Mammary epithelial cell (primary cell): ENCODE measurements at regions not wholly inside any gene's neighbourhood (a gene's known extent, or its start where the extent isn't known, plus 50 kb on each side); places are given as distances from the start of the nearest gene placed in this dataset.

Source experiments
- CTCF ChIP-seq, 2 donors: IDR thresholded peaks in 1 of 2; conservative IDR thresholded peaks in 1 of 2; 2 replicates each; pipeline ENCODE4 v1.5.1; 2011 to 2012; ENCODE audit warnings: inconsistent platforms in 2 of 2, low read length in 2 of 2, mild to moderate bottlenecking in 2 of 2, control low read depth in 1 of 2, low read depth in 1 of 2; ENCODE audit not compliant: insufficient read depth in 1 of 2; ENCODE audit errors: extremely low read depth in 1 of 2
- EZH2 ChIP-seq: IDR thresholded peaks from 2 replicates; pipeline ENCODE4 v1.6.1; 2012; ENCODE audit warnings: low read length, inconsistent platforms, borderline replicate concordance

DNA sequence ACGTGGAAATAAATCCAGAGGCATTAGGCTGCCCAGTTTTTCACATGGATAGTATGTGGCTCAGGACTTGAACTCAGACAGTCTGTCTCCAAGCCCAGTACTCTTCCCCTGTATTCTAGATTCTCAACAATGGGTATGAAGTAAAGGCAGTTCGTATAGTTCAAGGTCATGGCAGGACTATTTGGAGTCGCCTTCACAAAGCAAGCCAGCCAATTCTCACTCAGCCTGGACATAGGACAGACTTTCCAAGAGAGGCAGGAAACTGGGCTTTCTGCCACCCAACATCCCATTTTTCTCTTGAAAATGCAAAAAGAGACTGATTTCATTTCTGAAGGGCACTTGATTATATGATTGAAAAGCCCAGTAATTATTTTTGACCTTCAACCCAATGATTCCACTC is 111.0 kb downstream of the EDN1 start:
- TF ChIP-seq CTCF (conservative IDR thresholded peaks at IDR 0.05 in 1 of 2, IDR thresholded peaks at IDR 0.05 in 1 of 2; ENCODE audit: extremely low read depth in 1 of 2, insufficient read depth in 1 of 2, low read depth in 1 of 2, low read length in 2 of 2) (no peak), EZH2 (no peak)
